ENCODE measurements at regions not wholly inside any gene's neighbourhood (a gene's known extent, or its start where the extent isn't known, plus 50 kb on each side); places are given as distances from the start of the nearest gene placed in this dataset.

- TF ChIP-seq CTCF (IDR thresholded peaks at IDR 0.05), result no peak
- TF ChIP-seq POLR2AphosphoS5 (IDR thresholded peaks at IDR 0.05; ENCODE audit: insufficient read depth in 1 of 2, low read depth in 1 of 2), result no peak
- no peak for TF ChIP-seq POLR2A (IDR thresholded peaks at IDR 0.05)
- H3K9me3 ChIP-seq, result no peaks in the 10 kb centered on the region
Measured at GRCh38 chr7:9891056-9891455, 1082.6 kb upstream of the PHF14 start.

GRCh38 chr7:9900339-9900738 lies 1073.3 kb upstream of the PHF14 start:
- Histone ChIP-seq H3K36me3 (no peaks in the 10 kb centered on the region), H3K4me1 (no peaks in the 10 kb centered on the region)
- no peak for DNase-seq (ENCODE audit: extremely low spot score in 2 of 2)

More at GRCh38 chr7:9891056-9891455, 1082.6 kb upstream of the PHF14 start:
- Histone ChIP-seq H3K27me3 (no peaks in the 10 kb centered on the region), H3K4me3 (no peak overlapping the region), H3K27ac (no peak overlapping the region), H3K36me3 (no peaks in the 10 kb centered on the region), H3K4me1 (no peaks in the 10 kb centered on the region)
- intact Hi-C loops (cut with DNase I), result no loop called here
- DNase-seq (ENCODE audit: extremely low spot score in 2 of 2), result no peak

GRCh38 chr7:9921326-9921725 lies 1052.3 kb upstream of the PHF14 start:
- TF ChIP-seq POLR2AphosphoS5 (IDR thresholded peaks at IDR 0.05; ENCODE audit: insufficient read depth in 1 of 2, low read depth in 1 of 2) (no peak), CTCF (IDR thresholded peaks at IDR 0.05) (no peak), POLR2A (IDR thresholded peaks at IDR 0.05) (no peak)
- intact Hi-C loops (cut with DNase I), result no loop called here
- Histone ChIP-seq H3K27ac (no peak overlapping the region), H3K36me3 (no peaks in the 10 kb centered on the region), H3K4me3 (no peak overlapping the region), H3K27me3 (no peaks in the 10 kb centered on the region), H3K9me3 (no peaks in the 10 kb centered on the region), H3K4me1 (no peaks in the 10 kb centered on the region)
- DNase-seq (ENCODE audit: extremely low spot score in 2 of 2), result no peak

More at GRCh38 chr7:9900339-9900738, 1073.3 kb upstream of the PHF14 start:
- intact Hi-C loops (cut with DNase I), result loop anchor here (10.0 kb wide), 1 partner anchor 506 kb away; no protein-coding TSS in a partner anchor
- TF ChIP-seq CTCF (IDR thresholded peaks at IDR 0.05) (no peak), POLR2AphosphoS5 (IDR thresholded peaks at IDR 0.05; ENCODE audit: insufficient read depth in 1 of 2, low read depth in 1 of 2) (no peak), POLR2A (IDR thresholded peaks at IDR 0.05) (no peak)
- no peaks in the 10 kb centered on the region for H3K9me3 ChIP-seq
- H3K4me3 ChIP-seq, result no peak overlapping the region
- H3K27me3 ChIP-seq, result no peaks in the 10 kb centered on the region
- H3K27ac ChIP-seq, result no peak overlapping the region

GRCh38 chr7:9937944-9938631 lies 1035.6 kb upstream of the PHF14 start:
- intact Hi-C loops (cut with DNase I), result no loop called here
- no peaks in the 10 kb centered on the region for H3K27me3 ChIP-seq
- no peak overlapping the region for H3K27ac ChIP-seq
- no peaks in the 10 kb centered on the region for H3K4me1 ChIP-seq
- H3K36me3 ChIP-seq, result no peaks in the 10 kb centered on the region
- no peaks in the 10 kb centered on the region for H3K9me3 ChIP-seq
- DNase-seq (ENCODE audit: extremely low spot score in 2 of 2), result no peak
- TF ChIP-seq POLR2AphosphoS5 (IDR thresholded peaks at IDR 0.05; ENCODE audit: insufficient read depth in 1 of 2, low read depth in 1 of 2), result no peak
- no peak for TF ChIP-seq CTCF (IDR thresholded peaks at IDR 0.05)
- no peak for TF ChIP-seq POLR2A (IDR thresholded peaks at IDR 0.05)
- no peak overlapping the region for H3K4me3 ChIP-seq

- TF ChIP-seq CTCF (IDR thresholded peaks at IDR 0.05) (no peak), POLR2A (IDR thresholded peaks at IDR 0.05) (no peak), POLR2AphosphoS5 (IDR thresholded peaks at IDR 0.05; ENCODE audit: insufficient read depth in 1 of 2, low read depth in 1 of 2) (no peak)
- intact Hi-C loops (cut with DNase I), result no loop called here
- Histone ChIP-seq H3K27me3 (no peaks in the 10 kb centered on the region), H3K36me3 (no peaks in the 10 kb centered on the region), H3K9me3 (no peaks in the 10 kb centered on the region), H3K4me1 (no peaks in the 10 kb centered on the region), H3K4me3 (no peak overlapping the region), H3K27ac (no peak overlapping the region)
- DNase-seq (ENCODE audit: extremely low spot score in 2 of 2), result no peak
Measured at GRCh38 chr7:9939176-9939575, 1034.5 kb upstream of the PHF14 start.
